GM12865 (cell line): ENCODE measurements at regions not wholly inside any gene's neighbourhood (a gene's known extent, or its start where the extent isn't known, plus 50 kb on each side); places are given as distances from the start of the nearest gene placed in this dataset.

Source experiments
- DNase-seq: peaks from one replicate; pipeline ENCODE4 v3.0.0; 2010; ENCODE audit warnings: low read depth
- H3K4me3 ChIP-seq: 2 replicates; pipeline ENCODE4 v1.5.1; 2011; ENCODE audit warnings: mild to moderate bottlenecking, low read depth, low read length, control low read depth
- CTCF ChIP-seq: IDR thresholded peaks from 2 replicates; pipeline ENCODE4 v1.5.1; 2011; ENCODE audit warnings: low read length, control low read depth, low read depth, inconsistent platforms; ENCODE audit not compliant: insufficient read depth; ENCODE audit errors: missing control alignments

GRCh38 chr6:66369407-66369806, 662.4 kb upstream of the EYS start:
- no peak overlapping the region for H3K4me3 ChIP-seq
- TF ChIP-seq CTCF = no peak
- no peak for DNase-seq

GRCh38 chr6:66362888-66363287, 655.9 kb upstream of the EYS start:
- no peak for DNase-seq
- H3K4me3 ChIP-seq = no peak overlapping the region
- TF ChIP-seq CTCF = no peak

- DNase-seq = no peak
- H3K4me3 ChIP-seq = no peak overlapping the region
- no peak for TF ChIP-seq CTCF
Measured at GRCh38 chr6:66361886-66362285, 654.9 kb upstream of the EYS start.

- DNase-seq = no peak
- TF ChIP-seq CTCF = no peak
- H3K4me3 ChIP-seq = no peak overlapping the region
Measured at GRCh38 chr6:66357781-66358180, 650.8 kb upstream of the EYS start.

- H3K4me3 ChIP-seq = no peak overlapping the region
- TF ChIP-seq CTCF = no peak
- no peak for DNase-seq
Measured at GRCh38 chr6:66355471-66355870, 648.4 kb upstream of the EYS start.

- H3K4me3 ChIP-seq = no peak overlapping the region
- DNase-seq = no peak
- no peak for TF ChIP-seq CTCF
Measured at GRCh38 chr6:66344796-66345195, 637.8 kb upstream of the EYS start.

GRCh38 chr6:66340736-66341135, 633.7 kb upstream of the EYS start:
- DNase-seq = no peak

More at GRCh38 chr6:66340736-66341135, 633.7 kb upstream of the EYS start:
- no peak overlapping the region for H3K4me3 ChIP-seq
- no peak for TF ChIP-seq CTCF
